RWPE2 (cell line): ENCODE measurements at regions not wholly inside any gene's neighbourhood (a gene's known extent, or its start where the extent isn't known, plus 50 kb on each side); places are given as distances from the start of the nearest gene placed in this dataset.

Experiments
- ATAC-seq: fragments of 200-7000 bp; cut with Tn5 transposase; 3 replicates; pipeline ENCODE4 v1.9.1; 2021; ENCODE audit warnings: low read depth
- DNase-seq: peaks from one replicate; pipeline ENCODE4 v3.0.0-alpha.2; 2020; ENCODE audit warnings: low spot score
- H3K27ac ChIP-seq: fragments of 450-650 bp; 2 replicates; pipeline ENCODE4 v1.5.1; 2017; ENCODE audit warnings: mild to moderate bottlenecking; ENCODE audit not compliant: poor library complexity, severe bottlenecking
- H3K27me3 ChIP-seq: fragments of 250-450 bp; sonication (Bioruptor Pico); 2 replicates; pipeline ENCODE4 v1.5.1; 2021; ENCODE audit warnings: mild to moderate bottlenecking, moderate library complexity; ENCODE audit not compliant: insufficient read depth, poor library complexity, severe bottlenecking
- H3K36me3 ChIP-seq: fragments of 250-450 bp; sonication (Bioruptor Pico); 2 replicates; pipeline ENCODE4 v1.5.1; 2020; ENCODE audit warnings: low read depth, mild to moderate bottlenecking, moderate library complexity
- H3K4me1 ChIP-seq: fragments of 250-450 bp; sonication (Bioruptor Pico); 2 replicates; pipeline ENCODE4 v1.5.1; 2021; ENCODE audit warnings: mild to moderate bottlenecking, moderate library complexity; ENCODE audit not compliant: insufficient read depth, poor library complexity, severe bottlenecking
- H3K4me3 ChIP-seq: fragments of 250-450 bp; sonication (Bioruptor Pico); 2 replicates; pipeline ENCODE4 v1.5.1; 2021; ENCODE audit warnings: mild to moderate bottlenecking, moderate library complexity; ENCODE audit not compliant: severe bottlenecking
- H3K9me3 ChIP-seq: fragments of 250-450 bp; sonication (Bioruptor Pico); 2 replicates; pipeline ENCODE4 v1.5.1; 2021; ENCODE audit warnings: mild to moderate bottlenecking, moderate library complexity; ENCODE audit not compliant: severe bottlenecking
- CTCF ChIP-seq: fragments of 450-650 bp; IDR thresholded peaks from one replicate; pipeline ENCODE4 v1.5.1; 2017; ENCODE audit warnings: mild to moderate bottlenecking, moderate library complexity; ENCODE audit not compliant: poor library complexity, severe bottlenecking

DNA sequence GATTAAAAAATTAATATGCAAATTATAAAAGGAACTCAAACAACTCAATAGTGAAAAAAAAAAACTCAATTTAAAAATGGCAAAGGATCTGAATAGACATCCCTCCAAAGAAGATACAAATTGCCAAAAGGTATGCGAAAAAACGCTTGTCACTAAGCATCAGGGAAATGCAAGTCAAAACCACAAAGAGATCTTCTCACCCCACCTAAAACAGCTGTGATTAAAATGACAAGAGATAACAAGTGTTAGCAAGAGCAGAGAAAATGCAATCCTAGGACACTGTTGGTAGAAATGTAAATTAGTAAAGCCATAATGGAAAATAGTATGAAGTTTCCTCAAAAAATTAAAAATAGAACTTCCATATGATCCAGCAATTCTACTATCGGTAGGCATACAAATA lies 166.3 kb upstream of the ZC3H12C start:
- Histone ChIP-seq H3K27me3 (no peaks in the 10 kb centered on the region), H3K27ac (no peak overlapping the region), H3K36me3 (no peaks in the 10 kb centered on the region), H3K9me3 (no peaks in the 10 kb centered on the region), H3K4me3 (no peak overlapping the region), H3K4me1 (no peaks in the 10 kb centered on the region)
- ATAC-seq (no peak), DNase-seq (no peak)
- no peak for TF ChIP-seq CTCF

GRCh38 chr11:109929308-109929707 lies 163.9 kb upstream of the ZC3H12C start:
- DNase-seq: no peak
- no peaks in the 10 kb centered on the region for H3K36me3 ChIP-seq
- ATAC-seq: no peak
- H3K27me3 ChIP-seq: no peaks in the 10 kb centered on the region
- no peak for TF ChIP-seq CTCF
- H3K9me3 ChIP-seq: no peaks in the 10 kb centered on the region
- H3K4me3 ChIP-seq: no peak overlapping the region
- H3K27ac ChIP-seq: no peak overlapping the region
- H3K4me1 ChIP-seq: no peaks in the 10 kb centered on the region

GRCh38 chr11:109933126-109933525 lies 160.1 kb upstream of the ZC3H12C start:
- no peak for TF ChIP-seq CTCF

GRCh38 chr11:109934151-109934550 lies 159.0 kb upstream of the ZC3H12C start:
- Histone ChIP-seq H3K36me3 (no peaks in the 10 kb centered on the region), H3K27me3 (no peaks in the 10 kb centered on the region), H3K4me1 (no peaks in the 10 kb centered on the region), H3K9me3 (no peaks in the 10 kb centered on the region), H3K27ac (no peak overlapping the region), H3K4me3 (no peak overlapping the region)
- no peak for ATAC-seq
- no peak for DNase-seq
- TF ChIP-seq CTCF: no peak

More at GRCh38 chr11:109933126-109933525, 160.1 kb upstream of the ZC3H12C start:
- Histone ChIP-seq H3K4me1 (no peaks in the 10 kb centered on the region), H3K27me3 (no peaks in the 10 kb centered on the region), H3K9me3 (no peaks in the 10 kb centered on the region), H3K4me3 (no peak overlapping the region), H3K27ac (no peak overlapping the region), H3K36me3 (no peaks in the 10 kb centered on the region)
- DNase-seq: no peak
- ATAC-seq: no peak

- Histone ChIP-seq H3K27me3 (no peaks in the 10 kb centered on the region), H3K4me1 (no peaks in the 10 kb centered on the region), H3K9me3 (no peaks in the 10 kb centered on the region), H3K4me3 (no peak overlapping the region), H3K36me3 (no peaks in the 10 kb centered on the region), H3K27ac (no peak overlapping the region)
- DNase-seq (no peak), ATAC-seq (no peak)
- TF ChIP-seq CTCF: no peak
Measured at GRCh38 chr11:109936661-109937180, 156.5 kb upstream of the ZC3H12C start.
